GM19397 (cell line): ENCODE measurements at regions not wholly inside any gene's neighbourhood (a gene's known extent, or its start where the extent isn't known, plus 50 kb on each side); places are given as distances from the start of the nearest gene placed in this dataset.
"Not testable (repeated sequence)": the region's sequence is repeated elsewhere in the genome, so short reads cannot be mapped to it uniquely, and the experiment has no call there.

ENCODE experiments used
- ATAC-seq: cut with Tn5 transposase; IDR thresholded peaks from one replicate; pipeline ENCODE4 v1.9.1; 2021; ENCODE audit warnings: mild to moderate bottlenecking, moderate library complexity; ENCODE audit not compliant: unreplicated experiment

DNA sequence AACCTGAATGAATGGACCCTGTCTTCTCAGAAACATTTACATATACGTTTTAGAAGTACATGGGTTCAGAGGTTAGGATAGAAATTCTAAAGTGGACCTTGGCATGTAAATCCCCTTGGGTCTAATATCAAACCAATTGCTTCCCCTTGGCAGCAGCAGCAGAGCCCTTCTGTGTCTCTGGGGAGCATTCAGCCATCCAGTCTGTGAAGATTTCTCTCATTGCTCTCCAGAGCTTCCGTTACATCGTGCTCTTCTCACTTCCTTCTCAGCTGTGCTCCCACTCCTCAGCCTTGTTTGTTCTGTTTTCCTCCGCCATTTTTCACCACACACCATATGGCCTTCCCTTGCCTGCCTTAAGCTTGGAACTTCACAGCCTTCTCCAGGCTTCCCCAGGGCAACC is 61.5 kb upstream of the ATP1B1 start:
- ATAC-seq = peak; percentile 56

DNA sequence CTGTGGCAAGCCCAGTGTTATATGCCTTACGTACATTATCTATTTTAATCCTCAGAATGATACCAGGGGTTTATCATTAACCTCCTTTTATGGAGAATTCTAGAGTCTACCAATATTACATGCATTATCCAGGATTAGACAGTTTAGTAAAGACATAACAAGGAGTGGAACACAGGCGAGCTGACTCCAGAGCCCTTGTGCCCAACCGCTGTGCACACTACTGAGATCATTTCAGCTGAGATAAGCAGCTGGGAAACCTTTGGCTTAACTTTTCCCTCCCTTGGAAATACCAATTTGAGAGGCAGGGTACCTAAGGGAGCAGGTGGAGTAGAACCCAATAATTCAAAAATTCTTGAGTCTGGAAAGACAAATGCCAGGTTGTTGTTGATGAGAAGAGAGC is 59.8 kb upstream of the ATP1B1 start:
- ATAC-seq = no peak

DNA sequence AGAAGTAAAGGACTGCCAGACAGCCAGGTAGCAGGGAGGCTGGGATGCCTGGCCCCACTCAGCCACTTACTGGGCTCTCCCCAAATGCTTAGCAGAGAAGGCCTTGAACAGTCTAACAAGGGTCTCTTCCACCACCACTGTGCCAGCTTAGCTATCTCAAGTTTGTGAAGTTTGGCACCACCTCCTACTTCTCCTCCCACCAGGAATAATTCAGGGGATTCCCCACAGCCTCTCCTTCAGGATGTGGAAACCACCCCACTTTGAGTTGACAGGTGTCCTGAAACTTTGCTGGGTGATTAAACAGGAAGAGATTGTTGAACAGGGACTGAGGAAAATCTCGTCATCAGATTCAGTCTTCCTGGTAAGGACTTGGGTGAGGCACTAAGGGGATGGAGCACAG is 59.4 kb upstream of the ATP1B1 start:
- ATAC-seq = no peak

DNA sequence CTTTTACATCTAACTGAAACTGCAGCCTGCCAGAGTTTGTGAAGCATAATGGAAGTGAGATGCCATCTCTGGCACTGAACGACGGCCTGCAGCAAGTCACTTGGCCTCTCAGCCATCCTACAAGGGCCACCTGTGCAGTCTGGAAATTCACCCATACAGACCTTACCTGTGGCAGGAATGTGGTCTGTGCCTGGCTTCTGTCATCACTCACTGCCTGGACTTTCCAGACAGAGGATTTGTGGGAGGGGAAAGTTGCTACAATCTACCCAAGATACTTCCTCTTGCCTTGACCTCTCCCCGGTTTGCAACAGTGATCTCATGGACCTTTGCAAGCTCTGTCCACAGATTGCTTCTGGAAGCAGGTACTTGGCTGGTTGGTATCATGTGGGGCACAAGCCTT is 58.4 kb upstream of the ATP1B1 start:
- ATAC-seq = no peak

DNA sequence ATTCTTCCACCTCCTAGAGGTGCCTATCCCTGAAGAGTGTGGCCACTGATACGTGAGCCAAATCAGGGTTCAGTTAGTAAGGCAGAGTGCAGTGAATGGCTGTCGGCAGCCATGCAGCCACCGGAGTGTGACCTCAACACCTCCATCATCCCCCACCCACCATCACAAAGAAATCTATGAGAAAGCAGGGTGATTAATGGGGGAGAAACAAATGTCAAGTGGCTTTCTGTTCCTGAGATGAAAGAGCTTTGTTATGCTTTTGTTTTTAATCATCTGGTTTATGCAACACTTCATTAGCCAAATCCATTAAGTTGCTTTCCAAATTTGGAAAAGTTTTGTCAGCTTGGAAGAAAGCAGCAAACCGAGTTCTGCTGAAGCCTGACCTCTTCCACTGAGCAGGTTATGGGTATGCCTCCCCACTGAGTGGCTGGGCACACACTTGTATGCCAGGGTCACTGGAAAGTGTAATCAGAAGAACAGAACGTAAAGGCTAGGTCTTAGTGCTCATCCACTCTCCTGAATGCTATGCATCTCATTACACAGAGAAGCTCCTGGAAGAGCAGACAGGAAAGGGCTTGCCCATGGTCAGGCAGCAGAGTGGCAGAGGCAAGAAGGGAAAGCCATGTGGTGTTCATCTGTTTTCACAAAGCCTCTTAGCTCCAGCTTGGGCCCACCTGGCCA is 57.1 kb upstream of the ATP1B1 start:
- no peak for ATAC-seq

- no peak for ATAC-seq
Measured at GRCh38 chr1:169051171-169051570, 55.3 kb upstream of the ATP1B1 start.

DNA sequence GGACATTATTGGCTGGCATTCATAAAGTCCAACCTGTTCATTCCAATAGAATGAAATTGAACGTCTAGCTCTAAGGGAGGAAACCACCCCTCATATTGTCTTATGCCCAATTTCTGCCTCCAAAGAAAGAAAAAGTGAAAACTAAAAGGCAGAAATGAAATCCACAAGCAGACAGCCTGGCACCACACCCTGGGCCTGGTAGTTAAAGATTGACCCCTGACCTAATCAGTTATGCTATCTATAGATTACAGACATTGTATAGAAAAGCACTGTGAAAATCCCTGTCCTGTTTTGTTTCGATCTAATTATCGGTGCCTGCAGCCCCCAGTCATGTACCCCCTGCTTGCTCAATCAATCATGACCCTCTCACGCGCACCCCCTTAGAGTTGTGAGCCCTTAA is 54.3 kb upstream of the ATP1B1 start:
- ATAC-seq = not testable (repeated sequence)

GRCh38 chr1:169052727-169053126 is 53.8 kb upstream of the ATP1B1 start:
- ATAC-seq = no peak

GRCh38 chr1:169053196-169053595 is 53.3 kb upstream of the ATP1B1 start:
- no peak for ATAC-seq
